Peyer's patch (tissue), 4 donors: ENCODE measurements at regions not wholly inside any gene's neighbourhood (a gene's known extent, or its start where the extent isn't known, plus 50 kb on each side); places are given as distances from the start of the nearest gene placed in this dataset.

Experiments
- DNase-seq, 3 donors: peaks; one replicate each; pipeline ENCODE4 v3.0.0-alpha.2; 2017 to 2019
- H3K27ac ChIP-seq, 4 donors: fragments of 200-600 bp; sonication (generic); one replicate each; pipeline ENCODE4 v1.5.1; 2016 to 2019
- H3K27me3 ChIP-seq, 2 donors: fragments of 200-600 bp; sonication (generic); one replicate each; pipeline ENCODE4 v1.5.1; 2019
- H3K36me3 ChIP-seq, 3 donors: fragments of 200-600 bp; sonication (generic); one replicate each; pipeline ENCODE4 v1.5.1; 2016 to 2019
- H3K4me1 ChIP-seq, 4 donors: fragments of 200-600 bp; sonication (generic); one replicate each; pipeline ENCODE4 v1.5.1; 2016 to 2019
- H3K4me3 ChIP-seq, 4 donors: fragments of 200-600 bp; sonication (generic); 1 replicate in 3 of 4; 2 replicates in 1 of 4; pipeline ENCODE4 v1.5.1; 2016 to 2019; ENCODE audit warnings: mild to moderate bottlenecking in 1 of 4
- H3K9me3 ChIP-seq, 4 donors: fragments of 200-600 bp; sonication (generic); one replicate each; pipeline ENCODE4 v1.5.1; 2016 to 2019; ENCODE audit warnings: mild to moderate bottlenecking in 1 of 4
- CTCF ChIP-seq, 6 experiments: fragments of 450-650 bp in 4 of 6; fragments of 200-600 bp in 2 of 6; sonication (generic) in 1 of 6; IDR thresholded peaks; one replicate each; pipeline ENCODE4 v1.5.1; 2017 to 2019; ENCODE audit warnings: antibody characterized with exemption in 6 of 6, mild to moderate bottlenecking in 3 of 6, moderate library complexity in 1 of 6
- POLR2A ChIP-seq, 2 donors: fragments of 450-650 bp; IDR thresholded peaks; one replicate each; pipeline ENCODE4 v1.5.1; 2017; ENCODE audit warnings: antibody characterized with exemption in 2 of 2, mild to moderate bottlenecking in 2 of 2, moderate library complexity in 2 of 2

- no peak for DNase-seq
- H3K4me1 ChIP-seq: no peaks in the 10 kb centered on the region
- no peaks in the 10 kb centered on the region for H3K36me3 ChIP-seq
- H3K9me3 ChIP-seq: peaks cover 0 to 11% (median 2%) of the 10 kb centered on the region in 4 donors
- H3K27me3 ChIP-seq: no peaks in the 10 kb centered on the region
- no peak overlapping the region for H3K4me3 ChIP-seq
- TF ChIP-seq CTCF (IDR thresholded peaks at IDR 0.05) (peak in 2 of 6 experiments; percentile 34 to 38), POLR2A (IDR thresholded peaks at IDR 0.05) (no peak)
- no peak overlapping the region for H3K27ac ChIP-seq
These were observed 135.4 kb upstream of the LARGE1 start for GRCh38 chr22:34055525-34056200.

- no peak overlapping the region for H3K4me3 ChIP-seq
- TF ChIP-seq CTCF (IDR thresholded peaks at IDR 0.05) (no peak), POLR2A (IDR thresholded peaks at IDR 0.05) (no peak)
- H3K9me3 ChIP-seq: peaks cover 0 to 11% (median 2%) of the 10 kb centered on the region in 4 donors
- H3K36me3 ChIP-seq: no peaks in the 10 kb centered on the region
- H3K27ac ChIP-seq: no peak overlapping the region
- no peaks in the 10 kb centered on the region for H3K27me3 ChIP-seq
- no peaks in the 10 kb centered on the region for H3K4me1 ChIP-seq
- no peak for DNase-seq
These were observed 137.4 kb upstream of the LARGE1 start for GRCh38 chr22:34057726-34058125.

GRCh38 chr22:34064696-34065095 is 144.4 kb upstream of the LARGE1 start:
- TF ChIP-seq POLR2A (IDR thresholded peaks at IDR 0.05) (no peak), CTCF (IDR thresholded peaks at IDR 0.05) (no peak)
- no peak overlapping the region for H3K4me3 ChIP-seq
- no peak for DNase-seq
- H3K4me1 ChIP-seq: no peaks in the 10 kb centered on the region
- no peaks in the 10 kb centered on the region for H3K36me3 ChIP-seq
- H3K9me3 ChIP-seq: peaks cover 0 to under 1% (median 0%) of the 10 kb centered on the region in 4 donors
- H3K27ac ChIP-seq: no peak overlapping the region
- no peaks in the 10 kb centered on the region for H3K27me3 ChIP-seq

- H3K27me3 ChIP-seq: no peaks in the 10 kb centered on the region
- no peaks in the 10 kb centered on the region for H3K36me3 ChIP-seq
- no peak overlapping the region for H3K4me3 ChIP-seq
- H3K4me1 ChIP-seq: no peaks in the 10 kb centered on the region
- H3K27ac ChIP-seq: no peak overlapping the region
- H3K9me3 ChIP-seq: no peaks in the 10 kb centered on the region
- TF ChIP-seq CTCF (IDR thresholded peaks at IDR 0.05) (no peak), POLR2A (IDR thresholded peaks at IDR 0.05) (no peak)
- DNase-seq: no peak
These were observed 146.8 kb upstream of the LARGE1 start for GRCh38 chr22:34067031-34067430.

GRCh38 chr22:34068001-34068400 is 147.7 kb upstream of the LARGE1 start:
- Histone ChIP-seq H3K27ac (no peak overlapping the region), H3K27me3 (no peaks in the 10 kb centered on the region), H3K4me3 (no peak overlapping the region), H3K9me3 (no peaks in the 10 kb centered on the region), H3K4me1 (no peaks in the 10 kb centered on the region), H3K36me3 (no peaks in the 10 kb centered on the region)
- DNase-seq: no peak
- TF ChIP-seq POLR2A (IDR thresholded peaks at IDR 0.05) (no peak), CTCF (IDR thresholded peaks at IDR 0.05) (no peak)

GRCh38 chr22:34070051-34070450 is 149.8 kb upstream of the LARGE1 start:
- Histone ChIP-seq H3K27ac (no peak overlapping the region), H3K4me1 (no peaks in the 10 kb centered on the region), H3K4me3 (no peak overlapping the region), H3K9me3 (no peaks in the 10 kb centered on the region), H3K36me3 (no peaks in the 10 kb centered on the region), H3K27me3 (no peaks in the 10 kb centered on the region)
- DNase-seq: no peak
- TF ChIP-seq CTCF (IDR thresholded peaks at IDR 0.05): no peak
- TF ChIP-seq POLR2A (IDR thresholded peaks at IDR 0.05): no peak
